HEK293 (cell line): ENCODE measurements at regions not wholly inside any gene's neighbourhood (a gene's known extent, or its start where the extent isn't known, plus 50 kb on each side); places are given as distances from the start of the nearest gene placed in this dataset.

Experiments
- CTCF ChIA-PET: fragments of 350-600 bp; formaldehyde crosslinking; extraction: SDS; loops from one replicate; lab custom pipeline; 2021; ENCODE audit warnings: antibody characterized with exemption; lab: Yijun Ruan, JAX
- POLR2A ChIA-PET: fragments of 300-600 bp; formaldehyde crosslinking; extraction: SDS; loops from one replicate; lab custom pipeline; 2020; ENCODE audit warnings: antibody characterized with exemption, inconsistent platforms; lab: Yijun Ruan, JAX
- H3K27ac ChIP-seq: fragments of 200-500 bp; sonication (Bioruptor generic); 2 replicates; pipeline ENCODE4 v1.5.1; 2014; ENCODE audit warnings: low read depth, low read length, control low read depth, inconsistent platforms; ENCODE audit errors: extremely low read depth
- H3K36me3 ChIP-seq, 2 experiments: fragments of 200-500 bp in 1 of 2; sonication (Bioruptor generic) in 1 of 2; 1 replicate in 1 of 2; 2 replicates in 1 of 2; pipeline ENCODE4 v1.5.1; 2014 to 2017; ENCODE audit warnings: inconsistent platforms in 2 of 2, low read length in 2 of 2; ENCODE audit not compliant: control insufficient read depth in 2 of 2, insufficient read depth in 1 of 2
- H3K4me1 ChIP-seq: fragments of 200-500 bp; sonication (Bioruptor generic); 2 replicates; pipeline ENCODE4 v1.5.1; 2014; ENCODE audit warnings: mild to moderate bottlenecking, low read length, inconsistent platforms; ENCODE audit not compliant: control insufficient read depth, insufficient read depth
- H3K4me3 ChIP-seq: 2 replicates; pipeline ENCODE4 v1.5.1; 2011; ENCODE audit warnings: low read depth, mild to moderate bottlenecking, control low read depth, low read length, moderate library complexity
- H3K9me3 ChIP-seq: fragments of 200-500 bp; sonication (Bioruptor generic); 2 replicates; pipeline ENCODE4 v1.5.1; 2014; ENCODE audit warnings: low read depth, low read length, inconsistent platforms; ENCODE audit not compliant: control insufficient read depth, insufficient read depth
- EGR2 ChIP-seq: fragments of 450-650 bp; formaldehyde crosslinking; IDR thresholded peaks from 2 replicates; pipeline ENCODE4 v1.5.1; 2016; ENCODE audit warnings: low read depth, missing biosample characterization, missing genetic modification characterization
- GLI2 ChIP-seq: fragments of 450-650 bp; formaldehyde crosslinking; IDR thresholded peaks from 2 replicates; pipeline ENCODE4; 2017; ENCODE audit warnings: missing biosample characterization, missing genetic modification characterization, low read depth, borderline replicate concordance
- INSM2 ChIP-seq: fragments of 450-650 bp; formaldehyde crosslinking; IDR thresholded peaks from 2 replicates; pipeline ENCODE4 v1.5.1; 2016; ENCODE audit warnings: missing biosample characterization, missing genetic modification characterization
- KLF16 ChIP-seq: fragments of 450-650 bp; formaldehyde crosslinking; IDR thresholded peaks from 2 replicates; pipeline ENCODE4 v1.5.1; 2017; ENCODE audit warnings: missing biosample characterization, missing genetic modification characterization
- MYNN ChIP-seq: fragments of 450-650 bp; formaldehyde crosslinking; IDR thresholded peaks from 2 replicates; pipeline ENCODE4 v1.5.1; 2016; ENCODE audit warnings: missing biosample characterization, missing genetic modification characterization, borderline replicate concordance
- OSR2 ChIP-seq: fragments of 450-650 bp; formaldehyde crosslinking; IDR thresholded peaks from 2 replicates; pipeline ENCODE4 v1.5.1; 2016; ENCODE audit warnings: missing biosample characterization, missing genetic modification characterization
- PRDM1 ChIP-seq: fragments of 450-650 bp; formaldehyde crosslinking; IDR thresholded peaks from 2 replicates; pipeline ENCODE4; 2016; ENCODE audit warnings: missing biosample characterization, missing genetic modification characterization
- RBAK ChIP-seq: fragments of 450-650 bp; formaldehyde crosslinking; IDR thresholded peaks from 2 replicates; pipeline ENCODE4 v1.5.1; 2016; ENCODE audit warnings: missing biosample characterization, missing genetic modification characterization
- SETDB1 ChIP-seq: IDR thresholded peaks from one replicate; pipeline ENCODE4 v1.6.1; 2017; ENCODE audit warnings: mild to moderate bottlenecking, low read length, moderate library complexity, mixed read lengths; ENCODE audit not compliant: insufficient read length
- SP2 ChIP-seq: fragments of 450-650 bp; formaldehyde crosslinking; IDR thresholded peaks from 2 replicates; pipeline ENCODE4 v1.5.1; 2016; ENCODE audit warnings: missing biosample characterization, missing genetic modification characterization
- ZBTB1 ChIP-seq: fragments of 450-650 bp; formaldehyde crosslinking; IDR thresholded peaks from 2 replicates; pipeline ENCODE4 v1.5.1; 2016; ENCODE audit warnings: missing biosample characterization, missing genetic modification characterization
- ZBTB48 ChIP-seq: fragments of 450-650 bp; formaldehyde crosslinking; IDR thresholded peaks from 2 replicates; pipeline ENCODE4 v1.5.1; 2016; ENCODE audit warnings: missing biosample characterization, missing genetic modification characterization
- ZBTB8A ChIP-seq: fragments of 450-650 bp; formaldehyde crosslinking; IDR thresholded peaks from 2 replicates; pipeline ENCODE4 v1.5.1; 2016; ENCODE audit warnings: missing biosample characterization, missing genetic modification characterization
- ZFP69B ChIP-seq: fragments of 450-650 bp; formaldehyde crosslinking; IDR thresholded peaks from 2 replicates; pipeline ENCODE4 v1.5.1; 2016; ENCODE audit warnings: missing biosample characterization, missing genetic modification characterization
- ZNF121 ChIP-seq: fragments of 450-650 bp; formaldehyde crosslinking; IDR thresholded peaks from 2 replicates; pipeline ENCODE4 v1.5.1; 2016; ENCODE audit warnings: missing biosample characterization, missing genetic modification characterization
- ZNF214 ChIP-seq: fragments of 450-650 bp; formaldehyde crosslinking; IDR thresholded peaks from 2 replicates; pipeline ENCODE4 v1.5.1; 2017; ENCODE audit warnings: missing biosample characterization, mild to moderate bottlenecking, missing genetic modification characterization, borderline replicate concordance
- ZNF23 ChIP-seq: fragments of 450-650 bp; formaldehyde crosslinking; IDR thresholded peaks from 2 replicates; pipeline ENCODE4 v1.5.1; 2016; ENCODE audit warnings: missing biosample characterization, missing genetic modification characterization, borderline replicate concordance
- ZNF362 ChIP-seq: fragments of 450-650 bp; formaldehyde crosslinking; IDR thresholded peaks from 2 replicates; pipeline ENCODE4 v1.5.1; 2016; ENCODE audit warnings: missing biosample characterization, missing genetic modification characterization
- ZNF514 ChIP-seq: fragments of 450-650 bp; formaldehyde crosslinking; IDR thresholded peaks from 2 replicates; pipeline ENCODE4 v1.5.1; 2016; ENCODE audit warnings: missing biosample characterization, missing genetic modification characterization
- ZNF692 ChIP-seq: fragments of 450-650 bp; formaldehyde crosslinking; IDR thresholded peaks from 2 replicates; pipeline ENCODE4 v1.5.1; 2016; ENCODE audit warnings: missing biosample characterization, missing genetic modification characterization
- ZNF704 ChIP-seq: fragments of 450-650 bp; formaldehyde crosslinking; IDR thresholded peaks from 2 replicates; pipeline ENCODE4 v1.5.1; 2016; ENCODE audit warnings: missing biosample characterization, missing genetic modification characterization
- ZNF777 ChIP-seq: fragments of 450-650 bp; formaldehyde crosslinking; IDR thresholded peaks from 2 replicates; pipeline ENCODE4 v1.5.1; 2017; ENCODE audit warnings: missing biosample characterization, missing genetic modification characterization, borderline replicate concordance
- TF ChIP-seq, protein P1 (sequence below): fragments of 450-650 bp; formaldehyde crosslinking; IDR thresholded peaks from 2 replicates; pipeline ENCODE4 v1.5.1; 2016; ENCODE audit warnings: missing biosample characterization, missing genetic modification characterization, borderline replicate concordance
- TF ChIP-seq, protein P2 (sequence below): fragments of 450-650 bp; formaldehyde crosslinking; IDR thresholded peaks from 2 replicates; pipeline ENCODE4 v1.5.1; 2016; ENCODE audit warnings: missing biosample characterization, missing genetic modification characterization
- TF ChIP-seq, protein P3 (sequence below): fragments of 450-650 bp; formaldehyde crosslinking; IDR thresholded peaks from 2 replicates; pipeline ENCODE4 v1.5.1; 2016; ENCODE audit warnings: missing biosample characterization, missing genetic modification characterization

DNA sequence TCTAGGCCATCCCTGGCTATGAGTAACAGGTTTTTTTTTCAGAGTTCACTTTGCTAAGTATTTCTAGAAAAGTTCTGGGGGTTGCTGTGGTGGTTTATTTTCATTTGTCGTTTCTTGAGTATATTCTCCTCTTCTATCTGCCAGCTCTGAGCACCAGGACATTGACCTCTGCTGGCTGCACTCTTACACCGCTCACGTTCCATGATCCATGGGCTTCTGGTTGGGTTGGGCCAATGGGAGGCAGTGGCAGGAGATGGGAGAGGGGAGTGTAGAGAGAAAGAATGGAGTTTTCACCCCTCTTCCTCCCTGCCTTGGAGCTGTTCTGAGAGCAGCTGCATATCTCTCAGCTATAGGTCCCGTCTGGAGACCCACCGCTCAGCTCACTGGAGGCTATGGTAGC is 161.0 kb upstream of the ATXN1 start (continued):
- TF ChIP-seq RBAK (tag by site-specific recombination) (no peak), SP2 (tag by site-specific recombination) (no peak), ZFP69B (tag by site-specific recombination) (no peak), ZNF23 (tag by site-specific recombination) (no peak), ZNF692 (no peak)

GRCh38 chr6:16921399-16922110 is 160.3 kb upstream of the ATXN1 start:
- ChIA-PET POLR2A (no interaction called here), CTCF (interaction anchor here (0.5 to 1.1 kb wide), 4 partner anchors 9 to 154 kb away, joined by 3 to 4 read pairs (median 4); no protein-coding TSS in a partner anchor)
- no peaks in the 10 kb centered on the region for H3K9me3 ChIP-seq
- no peak overlapping the region for H3K4me3 ChIP-seq
- 0 out of 2 replicates have a peak, but pooled peaks cover 2% of the 10 kb centered on the region for H3K4me1 ChIP-seq
- no peaks in the 10 kb centered on the region; a peak in 1 of 3 replicates for H3K36me3 ChIP-seq
- H3K27ac ChIP-seq, result no peak overlapping the region
- TF ChIP-seq ZBTB48 (no peak), ZNF514 (tag by site-specific recombination) (no peak), MYNN (tag by site-specific recombination) (no peak), ZBTB1 (no peak), ZNF362 (tag by site-specific recombination) (no peak), SETDB1 (no peak), ZNF704 (no peak), ZBTB8A (tag by site-specific recombination) (peak; percentile 32; the same call in 1 of the 2 replicates), ZNF121 (tag by site-specific recombination) (no peak), PRDM1 (tag by site-specific recombination) (no peak), EGR2 (tag by site-specific recombination) (no peak), ZNF214 (tag by site-specific recombination) (no peak), KLF16 (tag by site-specific recombination) (no peak), ZNF777 (no peak), GLI2 (tag by site-specific recombination) (no peak), OSR2 (tag by site-specific recombination) (peak; percentile 95), INSM2 (tag by site-specific recombination) (no peak)
- TF ChIP-seq, protein P1, sequence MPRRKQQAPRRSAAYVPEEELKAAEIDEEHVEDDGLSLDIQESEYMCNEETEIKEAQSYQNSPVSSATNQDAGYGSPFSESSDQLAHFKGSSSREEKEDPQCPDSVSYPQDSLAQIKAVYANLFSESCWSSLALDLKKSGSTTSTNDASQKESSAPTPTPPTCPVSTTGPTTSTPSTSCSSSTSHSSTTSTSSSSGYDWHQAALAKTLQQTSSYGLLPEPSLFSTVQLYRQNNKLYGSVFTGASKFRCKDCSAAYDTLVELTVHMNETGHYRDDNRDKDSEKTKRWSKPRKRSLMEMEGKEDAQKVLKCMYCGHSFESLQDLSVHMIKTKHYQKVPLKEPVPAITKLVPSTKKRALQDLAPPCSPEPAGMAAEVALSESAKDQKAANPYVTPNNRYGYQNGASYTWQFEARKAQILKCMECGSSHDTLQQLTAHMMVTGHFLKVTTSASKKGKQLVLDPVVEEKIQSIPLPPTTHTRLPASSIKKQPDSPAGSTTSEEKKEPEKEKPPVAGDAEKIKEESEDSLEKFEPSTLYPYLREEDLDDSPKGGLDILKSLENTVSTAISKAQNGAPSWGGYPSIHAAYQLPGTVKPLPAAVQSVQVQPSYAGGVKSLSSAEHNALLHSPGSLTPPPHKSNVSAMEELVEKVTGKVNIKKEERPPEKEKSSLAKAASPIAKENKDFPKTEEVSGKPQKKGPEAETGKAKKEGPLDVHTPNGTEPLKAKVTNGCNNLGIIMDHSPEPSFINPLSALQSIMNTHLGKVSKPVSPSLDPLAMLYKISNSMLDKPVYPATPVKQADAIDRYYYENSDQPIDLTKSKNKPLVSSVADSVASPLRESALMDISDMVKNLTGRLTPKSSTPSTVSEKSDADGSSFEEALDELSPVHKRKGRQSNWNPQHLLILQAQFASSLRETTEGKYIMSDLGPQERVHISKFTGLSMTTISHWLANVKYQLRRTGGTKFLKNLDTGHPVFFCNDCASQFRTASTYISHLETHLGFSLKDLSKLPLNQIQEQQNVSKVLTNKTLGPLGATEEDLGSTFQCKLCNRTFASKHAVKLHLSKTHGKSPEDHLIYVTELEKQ, result peak; percentile 34; the same call in 1 of the 2 replicates
- TF ChIP-seq, protein P2, sequence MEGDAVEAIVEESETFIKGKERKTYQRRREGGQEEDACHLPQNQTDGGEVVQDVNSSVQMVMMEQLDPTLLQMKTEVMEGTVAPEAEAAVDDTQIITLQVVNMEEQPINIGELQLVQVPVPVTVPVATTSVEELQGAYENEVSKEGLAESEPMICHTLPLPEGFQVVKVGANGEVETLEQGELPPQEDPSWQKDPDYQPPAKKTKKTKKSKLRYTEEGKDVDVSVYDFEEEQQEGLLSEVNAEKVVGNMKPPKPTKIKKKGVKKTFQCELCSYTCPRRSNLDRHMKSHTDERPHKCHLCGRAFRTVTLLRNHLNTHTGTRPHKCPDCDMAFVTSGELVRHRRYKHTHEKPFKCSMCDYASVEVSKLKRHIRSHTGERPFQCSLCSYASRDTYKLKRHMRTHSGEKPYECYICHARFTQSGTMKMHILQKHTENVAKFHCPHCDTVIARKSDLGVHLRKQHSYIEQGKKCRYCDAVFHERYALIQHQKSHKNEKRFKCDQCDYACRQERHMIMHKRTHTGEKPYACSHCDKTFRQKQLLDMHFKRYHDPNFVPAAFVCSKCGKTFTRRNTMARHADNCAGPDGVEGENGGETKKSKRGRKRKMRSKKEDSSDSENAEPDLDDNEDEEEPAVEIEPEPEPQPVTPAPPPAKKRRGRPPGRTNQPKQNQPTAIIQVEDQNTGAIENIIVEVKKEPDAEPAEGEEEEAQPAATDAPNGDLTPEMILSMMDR (tag by site-specific recombination), result no peak
- TF ChIP-seq, protein P3, sequence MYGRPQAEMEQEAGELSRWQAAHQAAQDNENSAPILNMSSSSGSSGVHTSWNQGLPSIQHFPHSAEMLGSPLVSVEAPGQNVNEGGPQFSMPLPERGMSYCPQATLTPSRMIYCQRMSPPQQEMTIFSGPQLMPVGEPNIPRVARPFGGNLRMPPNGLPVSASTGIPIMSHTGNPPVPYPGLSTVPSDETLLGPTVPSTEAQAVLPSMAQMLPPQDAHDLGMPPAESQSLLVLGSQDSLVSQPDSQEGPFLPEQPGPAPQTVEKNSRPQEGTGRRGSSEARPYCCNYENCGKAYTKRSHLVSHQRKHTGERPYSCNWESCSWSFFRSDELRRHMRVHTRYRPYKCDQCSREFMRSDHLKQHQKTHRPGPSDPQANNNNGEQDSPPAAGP (tag by site-specific recombination), result no peak
